ENCODE measurements at regions not wholly inside any gene's neighbourhood (a gene's known extent, or its start where the extent isn't known, plus 50 kb on each side); places are given as distances from the start of the nearest gene placed in this dataset.

GRCh38 chr5:67530609-67531255 lies 334.1 kb upstream of the CD180 start:
- Mint-ChIP-seq H3K4me3 (no peak overlapping the region), H3K9me3 (peaks cover 2% of the 10 kb centered on the region; the same call in 1 of the 2 replicates), H3K27me3 (ENCODE audit: insufficient read depth) (no peaks in the 10 kb centered on the region), H3K4me1 (ENCODE audit: low read depth) (no peaks in the 10 kb centered on the region), H3K27ac (no peak overlapping the region), H3K36me3 (ENCODE audit: low read depth) (no peaks in the 10 kb centered on the region)
- TF ChIP-seq, protein P1, sequence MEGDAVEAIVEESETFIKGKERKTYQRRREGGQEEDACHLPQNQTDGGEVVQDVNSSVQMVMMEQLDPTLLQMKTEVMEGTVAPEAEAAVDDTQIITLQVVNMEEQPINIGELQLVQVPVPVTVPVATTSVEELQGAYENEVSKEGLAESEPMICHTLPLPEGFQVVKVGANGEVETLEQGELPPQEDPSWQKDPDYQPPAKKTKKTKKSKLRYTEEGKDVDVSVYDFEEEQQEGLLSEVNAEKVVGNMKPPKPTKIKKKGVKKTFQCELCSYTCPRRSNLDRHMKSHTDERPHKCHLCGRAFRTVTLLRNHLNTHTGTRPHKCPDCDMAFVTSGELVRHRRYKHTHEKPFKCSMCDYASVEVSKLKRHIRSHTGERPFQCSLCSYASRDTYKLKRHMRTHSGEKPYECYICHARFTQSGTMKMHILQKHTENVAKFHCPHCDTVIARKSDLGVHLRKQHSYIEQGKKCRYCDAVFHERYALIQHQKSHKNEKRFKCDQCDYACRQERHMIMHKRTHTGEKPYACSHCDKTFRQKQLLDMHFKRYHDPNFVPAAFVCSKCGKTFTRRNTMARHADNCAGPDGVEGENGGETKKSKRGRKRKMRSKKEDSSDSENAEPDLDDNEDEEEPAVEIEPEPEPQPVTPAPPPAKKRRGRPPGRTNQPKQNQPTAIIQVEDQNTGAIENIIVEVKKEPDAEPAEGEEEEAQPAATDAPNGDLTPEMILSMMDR (IDR thresholded peaks at IDR 0.05): no peak
- no peak for DNase-seq

DNA sequence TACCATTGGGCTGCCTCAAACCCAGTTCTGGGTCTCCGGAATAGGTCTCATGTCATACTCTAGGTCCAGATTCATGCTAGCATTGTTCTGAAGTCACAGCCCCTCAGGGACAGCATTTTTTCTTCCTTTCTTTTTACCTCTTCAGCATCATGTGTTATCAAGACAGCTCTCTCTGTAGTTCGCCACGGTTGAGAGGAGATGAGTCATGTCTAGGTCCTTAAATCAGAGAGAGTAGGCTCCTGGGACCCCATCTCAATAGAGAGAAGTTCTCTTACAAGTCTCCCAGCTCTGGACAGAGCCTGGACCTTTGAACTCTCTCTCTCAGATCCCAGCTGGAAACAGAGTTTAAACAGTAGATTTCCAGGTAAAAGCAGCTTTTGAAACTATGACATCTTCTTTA lies 332.4 kb upstream of the CD180 start:
- Mint-ChIP-seq H3K4me1 (ENCODE audit: low read depth) (no peaks in the 10 kb centered on the region), H3K9me3 (peaks cover 8% of the 10 kb centered on the region; the same call in 1 of the 2 replicates), H3K27ac (no peak overlapping the region), H3K4me3 (no peak overlapping the region), H3K36me3 (ENCODE audit: low read depth) (no peaks in the 10 kb centered on the region), H3K27me3 (ENCODE audit: insufficient read depth) (no peaks in the 10 kb centered on the region)
- TF ChIP-seq, protein P1 (IDR thresholded peaks at IDR 0.05): no peak
- DNase-seq: no peak

DNA sequence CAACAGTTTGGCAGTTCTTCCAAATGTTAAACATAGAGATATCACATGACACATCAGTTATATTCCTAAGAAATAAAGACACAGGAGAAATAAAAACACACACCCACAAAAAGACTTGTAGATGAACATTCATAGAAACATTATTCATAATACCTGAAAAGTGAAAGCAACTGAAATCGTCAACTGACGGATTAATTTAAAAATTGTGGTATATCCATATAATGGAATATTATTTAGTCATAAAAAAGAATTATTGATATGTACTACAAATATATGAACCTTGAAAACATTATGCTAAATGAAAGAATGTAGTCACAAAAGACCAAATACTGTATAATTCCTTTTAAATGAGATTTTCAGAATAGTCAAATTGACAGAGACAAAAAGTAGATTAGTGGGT lies 330.2 kb upstream of the CD180 start:
- H3K36me3 Mint-ChIP-seq (ENCODE audit: low read depth): no peaks in the 10 kb centered on the region

DNA sequence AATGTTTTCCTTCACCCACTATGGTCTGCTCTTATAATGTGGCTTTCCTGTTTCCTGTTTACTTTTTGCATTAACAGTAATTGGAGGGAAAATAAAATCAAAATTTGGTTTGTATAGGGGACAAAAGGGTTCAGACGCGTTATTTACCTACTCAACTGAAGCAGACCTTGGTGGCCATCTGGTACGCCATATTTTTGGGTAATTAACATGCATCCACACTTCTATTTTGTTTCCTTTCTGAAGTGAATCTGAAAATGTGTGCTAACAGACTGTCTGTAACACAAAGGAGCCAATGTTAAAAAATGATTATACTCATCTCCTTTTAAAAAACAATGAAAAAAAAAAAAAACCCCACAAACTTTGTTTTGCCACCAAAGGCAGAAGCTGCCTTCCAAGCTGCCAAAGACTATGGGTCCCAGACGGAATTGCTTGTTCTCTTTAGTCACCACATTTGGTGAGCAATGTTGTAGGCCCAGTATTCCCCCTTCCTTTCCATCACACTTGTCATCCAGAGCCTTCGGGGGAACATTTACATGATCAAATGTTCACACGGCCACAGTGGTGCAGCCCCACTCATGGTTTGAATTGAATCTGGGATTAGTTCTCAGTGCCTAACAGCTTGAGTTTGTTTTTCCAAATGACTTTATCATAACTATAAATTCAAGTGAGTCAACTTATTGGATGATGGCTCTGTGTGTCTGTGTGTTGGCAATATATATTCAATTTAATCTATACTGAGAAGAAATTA lies 323.7 kb upstream of the CD180 start:
- no peak overlapping the region for H3K27ac Mint-ChIP-seq
- H3K27me3 Mint-ChIP-seq (ENCODE audit: insufficient read depth): peaks cover 2% of the 10 kb centered on the region
- peaks cover 4% of the 10 kb centered on the region; the same call in 1 of the 2 replicates for H3K9me3 Mint-ChIP-seq
- H3K36me3 Mint-ChIP-seq (ENCODE audit: low read depth): no peaks in the 10 kb centered on the region
- DNase-seq: no peak
- TF ChIP-seq, protein P1 (IDR thresholded peaks at IDR 0.05): no peak
- H3K4me3 Mint-ChIP-seq: no peak overlapping the region
- no peaks in the 10 kb centered on the region for H3K4me1 Mint-ChIP-seq (ENCODE audit: low read depth)

More for the DNA sequence above, 330.2 kb upstream of the CD180 start:
- peaks cover 8% of the 10 kb centered on the region; the same call in 1 of the 2 replicates for H3K9me3 Mint-ChIP-seq
- no peaks in the 10 kb centered on the region for H3K27me3 Mint-ChIP-seq (ENCODE audit: insufficient read depth)
- DNase-seq: no peak
- H3K4me1 Mint-ChIP-seq (ENCODE audit: low read depth): no peaks in the 10 kb centered on the region
- TF ChIP-seq, protein P1 (IDR thresholded peaks at IDR 0.05): no peak
- H3K4me3 Mint-ChIP-seq: no peak overlapping the region
- no peak overlapping the region for H3K27ac Mint-ChIP-seq

GRCh38 chr5:67518227-67518626 lies 321.6 kb upstream of the CD180 start:
- Mint-ChIP-seq H3K4me1 (ENCODE audit: low read depth) (no peaks in the 10 kb centered on the region), H3K27ac (no peak overlapping the region), H3K4me3 (no peak overlapping the region), H3K9me3 (no peaks in the 10 kb centered on the region; the same call in 1 of the 2 replicates), H3K36me3 (ENCODE audit: low read depth) (no peaks in the 10 kb centered on the region), H3K27me3 (ENCODE audit: insufficient read depth) (peaks cover 2% of the 10 kb centered on the region)
- DNase-seq: no peak
- TF ChIP-seq, protein P1 (IDR thresholded peaks at IDR 0.05): no peak

Measured in HFFc6 (cell line).